Gastroesophageal sphincter (tissue), 3 donors: ENCODE measurements at regions not wholly inside any gene's neighbourhood (a gene's known extent, or its start where the extent isn't known, plus 50 kb on each side); places are given as distances from the start of the nearest gene placed in this dataset.

Source experiments
- CTCF ChIP-seq, 4 experiments: fragments of 200-600 bp in 2 of 4; fragments of 450-650 bp in 2 of 4; sonication (generic) in 1 of 4; IDR thresholded peaks; one replicate each; pipeline ENCODE4 v1.5.1; 2017 to 2019; ENCODE audit warnings: antibody characterized with exemption in 4 of 4, mild to moderate bottlenecking in 2 of 4, moderate library complexity in 2 of 4
- POLR2AphosphoS5 ChIP-seq: sonication (generic); formaldehyde crosslinking; IDR thresholded peaks from one replicate; pipeline ENCODE4 v1.6.1; 2017; ENCODE audit warnings: antibody characterized with exemption

- no peak for TF ChIP-seq CTCF (IDR thresholded peaks at IDR 0.05)
- no peak for TF ChIP-seq POLR2AphosphoS5
These were observed 101.0 kb upstream of the CASZ1 start for GRCh38 chr1:10897321-10897980.
